NCI-H1694 treated with DMSO at 0.1 percent for 48 hours (cell line): ENCODE measurements at regions not wholly inside any gene's neighbourhood (a gene's known extent, or its start where the extent isn't known, plus 50 kb on each side); places are given as distances from the start of the nearest gene placed in this dataset.
A peak's percentile ranks its signal among the peaks of the same experiment; 100 is the strongest.
"Not testable (repeated sequence)": the region's sequence is repeated elsewhere in the genome, so short reads cannot be mapped to it uniquely, and the experiment has no call there.

ENCODE experiments used
- DNase-seq: peaks from one replicate; lab custom pipeline; 2025; lab: John Stamatoyannopoulos, UW

- DNase-seq, result no peak
Observed at GRCh38 chr1:244758708-244759107, 76.8 kb upstream of the COX20 start.

- no peak for DNase-seq
Observed at GRCh38 chr1:244759158-244759557, 76.3 kb upstream of the COX20 start.

GRCh38 chr1:244760471-244760870 lies 75.0 kb upstream of the COX20 start:
- no peak for DNase-seq

GRCh38 chr1:244761279-244761678 lies 74.2 kb upstream of the COX20 start:
- no peak for DNase-seq

GRCh38 chr1:244762629-244763028 lies 72.8 kb upstream of the COX20 start:
- DNase-seq, result no peak

GRCh38 chr1:244768186-244768585 lies 67.3 kb upstream of the COX20 start:
- DNase-seq, result no peak

GRCh38 chr1:244768804-244769203 lies 66.7 kb upstream of the COX20 start:
- DNase-seq, result no peak

GRCh38 chr1:244770556-244770955 lies 64.9 kb upstream of the COX20 start:
- peak; percentile 88 for DNase-seq

GRCh38 chr1:244773513-244773912 lies 61.9 kb upstream of the COX20 start:
- no peak for DNase-seq

- not testable (repeated sequence) for DNase-seq
Observed at GRCh38 chr1:244776783-244777182, 58.7 kb upstream of the COX20 start.

- DNase-seq, result no peak
Observed at GRCh38 chr1:244778344-244778743, 57.1 kb upstream of the COX20 start.

GRCh38 chr1:244779410-244779809 lies 56.0 kb upstream of the COX20 start:
- no peak for DNase-seq

- DNase-seq, result no peak
Observed at GRCh38 chr1:244780311-244780710, 55.1 kb upstream of the COX20 start.

GRCh38 chr1:244782056-244782455 lies 53.4 kb upstream of the COX20 start:
- no peak for DNase-seq

- DNase-seq, result no peak
Observed at GRCh38 chr1:244783138-244783537, 52.3 kb upstream of the COX20 start.
